ENCODE measurements at regions not wholly inside any gene's neighbourhood (a gene's known extent, or its start where the extent isn't known, plus 50 kb on each side); places are given as distances from the start of the nearest gene placed in this dataset.
"Not testable (repeated sequence)": the region's sequence is repeated elsewhere in the genome, so short reads cannot be mapped to it uniquely, and the experiment has no call there.

- in situ Hi-C loops (cut with HindIII; ENCODE audit: low sequenced_read_pairs): no loop called here
Measured at GRCh38 chr2:150860301-150860700, 372.8 kb upstream of the RND3 start.

GRCh38 chr2:150859877-150860276 lies 372.4 kb upstream of the RND3 start:
- in situ Hi-C loops (cut with HindIII; ENCODE audit: low sequenced_read_pairs): no loop called here

GRCh38 chr2:150859162-150859561 lies 371.7 kb upstream of the RND3 start:
- in situ Hi-C loops (cut with HindIII; ENCODE audit: low sequenced_read_pairs): no loop called here

DNA sequence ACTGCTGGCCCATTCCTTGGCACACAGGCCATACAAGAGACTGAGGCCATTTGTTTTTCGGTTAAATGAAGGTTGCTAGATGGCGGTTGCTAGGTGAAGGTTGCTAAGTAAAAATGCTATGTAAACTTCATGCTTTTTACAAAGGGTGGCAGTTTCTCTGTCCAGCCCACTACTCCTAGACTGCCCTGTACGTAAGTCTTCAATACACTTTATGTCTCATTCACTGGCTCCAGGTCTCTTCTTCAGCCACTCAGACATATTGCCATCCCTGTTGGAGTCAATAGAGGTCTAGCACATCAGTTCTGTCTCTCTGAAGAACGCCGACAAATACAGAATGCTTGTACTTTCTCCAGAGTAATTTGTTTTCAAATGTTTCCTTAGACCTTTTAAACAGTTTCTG lies 370.9 kb upstream of the RND3 start:
- in situ Hi-C loops (cut with HindIII; ENCODE audit: low sequenced_read_pairs): no loop called here

DNA sequence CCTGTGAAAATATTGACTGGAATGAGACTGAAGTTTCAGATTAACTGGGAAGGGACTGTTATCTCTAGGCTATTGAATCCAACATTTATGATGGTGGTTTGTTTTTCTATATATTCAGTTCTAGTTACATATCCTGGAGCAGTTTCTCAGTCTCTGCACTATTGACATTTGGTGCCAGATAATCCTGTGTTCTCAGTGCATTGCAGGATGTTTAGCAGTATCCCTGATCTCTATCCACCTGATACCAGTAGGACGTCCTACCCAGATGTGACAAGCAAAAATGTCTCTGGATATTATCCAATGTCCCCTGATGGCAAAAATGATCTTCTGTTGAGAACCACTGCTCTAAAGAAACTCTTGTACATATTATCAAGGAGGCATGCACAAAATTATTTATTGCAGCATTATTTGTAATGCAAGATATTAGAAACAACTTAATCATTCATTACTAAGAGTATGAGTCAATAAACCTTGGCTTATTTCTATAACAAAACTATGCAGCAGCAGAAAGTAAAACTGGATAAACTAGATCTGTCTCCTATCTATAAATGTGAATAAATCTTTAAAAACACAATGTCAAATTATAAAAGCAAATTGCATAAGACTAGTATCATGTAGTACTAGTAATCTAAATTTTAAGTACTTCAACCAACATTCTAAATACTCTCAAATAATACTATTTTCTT lies 369.3 kb upstream of the RND3 start:
- in situ Hi-C loops (cut with HindIII; ENCODE audit: low sequenced_read_pairs): no loop called here

DNA sequence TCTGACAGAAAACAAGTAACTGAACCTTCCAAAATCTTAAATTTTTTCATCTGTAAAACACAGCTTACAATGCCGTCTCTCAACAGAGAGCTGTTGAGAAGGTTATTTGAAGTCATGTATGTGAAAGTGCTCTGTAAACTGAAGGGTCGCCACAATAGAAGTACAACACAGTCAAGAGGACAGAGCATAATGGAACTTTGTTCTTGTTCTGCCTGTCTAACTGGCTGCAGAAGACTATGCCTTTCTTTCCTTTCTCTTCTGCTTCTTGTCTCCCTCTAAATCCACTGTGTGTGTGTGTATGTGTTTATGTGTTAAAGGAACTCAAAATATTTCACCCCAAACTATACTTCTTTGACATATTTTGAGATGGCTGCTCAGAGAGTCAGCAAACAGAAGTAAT lies 365.8 kb upstream of the RND3 start:
- in situ Hi-C loops (cut with HindIII; ENCODE audit: low sequenced_read_pairs): no loop called here

DNA sequence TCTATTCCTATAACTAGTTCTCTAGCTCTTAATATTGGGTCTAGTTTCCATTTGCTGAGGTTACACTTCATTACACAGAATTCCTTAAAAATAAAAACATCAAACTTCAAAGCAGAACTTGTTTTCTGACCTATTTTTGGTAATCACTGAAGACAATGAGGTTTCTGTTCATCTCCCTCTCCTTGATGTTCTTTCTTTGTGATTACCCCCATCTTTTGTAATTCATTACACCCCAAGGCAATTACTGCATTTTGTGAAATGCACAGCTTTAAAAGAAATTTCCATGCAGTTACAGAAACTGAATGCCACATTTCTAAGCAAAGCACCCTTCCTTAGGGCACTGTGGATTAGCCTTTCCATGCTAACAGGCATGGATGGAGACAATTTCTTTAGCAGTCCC lies 363.2 kb upstream of the RND3 start:
- in situ Hi-C loops (cut with HindIII; ENCODE audit: low sequenced_read_pairs): no loop called here

DNA sequence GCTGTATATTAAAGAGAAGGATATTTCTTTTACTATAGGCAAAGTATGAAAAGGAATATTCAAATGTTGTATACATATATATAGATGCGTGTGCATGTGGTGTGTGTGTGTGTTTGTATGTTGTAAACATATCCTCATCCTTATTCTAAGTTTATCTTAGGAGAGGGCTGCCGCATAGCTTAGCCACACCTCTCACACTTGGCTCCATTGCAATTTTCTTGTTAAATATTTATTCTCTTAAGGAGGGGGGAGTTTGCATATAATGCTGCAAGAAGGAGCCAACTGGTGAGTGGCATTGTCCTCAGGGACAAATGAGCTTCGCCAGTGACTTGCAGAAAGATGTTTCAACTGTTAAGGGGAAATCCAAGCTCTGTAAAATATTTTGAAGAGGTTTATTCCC lies 360.1 kb upstream of the RND3 start:
- in situ Hi-C loops (cut with HindIII; ENCODE audit: low sequenced_read_pairs): no loop called here

DNA sequence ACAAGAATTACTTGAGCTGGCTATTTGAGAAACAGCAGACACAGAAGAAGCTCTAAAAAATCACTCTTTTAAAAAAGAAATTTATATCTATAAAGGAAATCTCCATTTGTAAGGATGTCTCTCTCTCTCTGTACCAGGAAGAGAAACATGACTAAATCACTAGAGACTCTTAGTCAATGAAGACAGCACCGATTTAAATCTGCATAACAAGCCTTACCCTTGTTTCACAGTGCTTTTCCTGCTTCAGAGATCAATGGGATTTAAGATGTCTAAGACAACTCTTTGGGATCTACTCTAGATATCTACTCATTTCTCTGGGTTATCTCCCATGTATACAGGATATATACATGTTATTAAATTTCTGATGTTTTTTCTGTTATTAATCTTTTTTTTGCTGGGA lies 359.2 kb upstream of the RND3 start:
- in situ Hi-C loops (cut with HindIII; ENCODE audit: low sequenced_read_pairs): no loop called here

- in situ Hi-C loops (cut with HindIII; ENCODE audit: low sequenced_read_pairs): no loop called here
Measured at GRCh38 chr2:150832686-150833085, 345.2 kb upstream of the RND3 start.

GRCh38 chr2:150824118-150824517 lies 336.7 kb upstream of the RND3 start:
- in situ Hi-C loops (cut with HindIII; ENCODE audit: low sequenced_read_pairs): no loop called here

- in situ Hi-C loops (cut with HindIII; ENCODE audit: low sequenced_read_pairs): no loop called here
Measured at GRCh38 chr2:150817422-150817821, 330.0 kb upstream of the RND3 start.

- in situ Hi-C loops (cut with HindIII; ENCODE audit: low sequenced_read_pairs): no loop called here
Measured at GRCh38 chr2:150812664-150813367, 325.3 kb upstream of the RND3 start.

DNA sequence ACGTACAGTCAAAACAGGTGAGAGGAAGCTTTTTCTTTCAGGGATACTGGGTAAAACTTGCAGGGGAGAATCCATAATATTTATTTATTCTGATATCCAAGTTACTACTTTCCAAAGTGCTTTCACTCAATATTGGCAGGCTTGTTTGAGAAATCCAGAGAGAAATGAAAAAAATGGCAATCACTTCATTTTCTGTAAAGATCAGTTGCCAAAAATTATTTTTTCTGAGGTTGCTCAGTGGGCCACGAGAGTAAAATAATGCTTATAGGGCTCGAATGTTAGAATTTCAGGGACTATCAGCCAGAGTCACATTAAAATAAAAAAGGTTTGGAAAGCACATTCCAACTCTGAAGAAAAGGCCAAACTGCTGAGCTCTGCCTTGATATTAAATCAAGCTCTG lies 324.6 kb upstream of the RND3 start:
- in situ Hi-C loops (cut with HindIII; ENCODE audit: low sequenced_read_pairs): no loop called here

GRCh38 chr2:150811259-150811855 lies 323.9 kb upstream of the RND3 start:
- in situ Hi-C loops (cut with HindIII; ENCODE audit: low sequenced_read_pairs): no loop called here

DNA sequence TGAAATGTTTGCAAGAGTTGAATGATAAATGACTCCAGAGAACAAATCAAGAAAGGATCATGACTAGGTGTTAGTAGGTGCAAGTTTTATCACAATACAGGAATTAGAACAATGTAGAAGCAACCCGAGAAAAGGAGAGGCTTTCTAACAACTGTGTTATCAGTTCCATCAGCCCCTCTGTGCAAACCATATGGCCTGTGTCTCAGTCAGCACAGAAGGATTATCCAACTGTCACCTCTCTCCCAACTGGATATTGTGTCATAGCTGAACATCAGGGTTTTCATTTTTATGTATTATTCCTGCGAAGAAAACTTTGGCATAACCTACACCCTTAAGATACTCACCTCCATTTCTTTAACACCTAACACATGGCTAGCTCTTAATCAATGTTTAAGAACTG lies 321.6 kb upstream of the RND3 start:
- in situ Hi-C loops (cut with HindIII; ENCODE audit: low sequenced_read_pairs): no loop called here

- in situ Hi-C loops (cut with HindIII; ENCODE audit: low sequenced_read_pairs): no loop called here
Measured at GRCh38 chr2:150806336-150806735, 318.9 kb upstream of the RND3 start.

- in situ Hi-C loops (cut with HindIII; ENCODE audit: low sequenced_read_pairs): no loop called here
Measured at GRCh38 chr2:150803689-150804398, 316.4 kb upstream of the RND3 start.

- in situ Hi-C loops (cut with HindIII; ENCODE audit: low sequenced_read_pairs): no loop called here
Measured at GRCh38 chr2:150802635-150803034, 315.2 kb upstream of the RND3 start.

DNA sequence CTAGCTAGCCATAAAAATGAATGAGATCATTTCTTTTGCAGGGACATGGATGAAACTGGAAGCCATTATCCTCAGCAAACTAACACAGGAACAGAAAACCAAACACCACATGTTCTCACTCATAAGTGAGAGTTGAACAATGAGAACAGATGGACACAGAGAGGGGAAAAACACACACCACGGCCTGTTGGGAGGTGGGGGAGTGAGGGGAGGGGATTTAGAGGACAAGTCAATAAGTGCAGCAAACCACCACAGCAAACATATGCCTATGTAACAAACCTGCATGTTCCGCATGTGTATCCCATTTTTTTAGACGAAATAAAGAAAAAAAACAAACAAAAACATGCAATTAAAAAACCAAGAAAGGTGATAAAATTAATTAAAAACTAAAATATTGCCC lies 308.8 kb upstream of the RND3 start:
- in situ Hi-C loops (cut with HindIII; ENCODE audit: low sequenced_read_pairs): not testable (repeated sequence)

DNA sequence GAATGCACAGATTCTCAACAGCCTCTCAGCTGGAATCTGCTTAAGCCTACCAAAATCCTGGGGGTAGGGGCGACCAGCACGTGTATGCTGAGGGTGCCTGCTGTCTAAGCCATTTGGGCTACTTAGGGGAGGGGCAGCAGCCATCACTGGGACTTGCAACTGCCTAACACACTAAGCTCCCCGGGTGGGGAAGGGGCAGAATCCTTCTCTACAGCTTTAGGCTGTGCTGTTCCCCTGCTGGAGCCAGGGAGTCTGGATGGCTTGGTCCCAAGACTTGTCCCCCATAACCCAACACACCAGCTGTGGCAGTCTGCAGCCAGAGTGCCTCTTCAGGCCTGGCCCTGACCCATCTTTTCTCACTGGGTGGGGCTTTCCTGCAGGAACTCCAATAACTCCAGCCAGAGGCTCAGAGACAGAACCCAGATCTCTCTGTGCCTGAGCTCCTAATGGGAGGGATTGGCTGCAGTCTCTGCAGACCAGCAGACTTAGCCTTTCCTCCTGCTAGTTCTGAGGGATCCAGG lies 305.4 kb upstream of the RND3 start:
- in situ Hi-C loops (cut with HindIII; ENCODE audit: low sequenced_read_pairs): no loop called here

Data from DLD1 (cell line).